Adipocyte (in vitro differentiated cells): ENCODE measurements at regions not wholly inside any gene's neighbourhood (a gene's known extent, or its start where the extent isn't known, plus 50 kb on each side); places are given as distances from the start of the nearest gene placed in this dataset.
A peak's percentile ranks its signal among the peaks of the same experiment; 100 is the strongest.
"Not testable (repeated sequence)": the region's sequence is repeated elsewhere in the genome, so short reads cannot be mapped to it uniquely, and the experiment has no call there.

Experiments
- DNase-seq: peaks from one replicate; pipeline ENCODE4 v3.0.0-alpha.2; 2015; ENCODE audit warnings: low read depth
- H3K27me3 ChIP-seq: replicated peaks from 2 replicates; pipeline ENCODE4 v1.7.0; 2013; ENCODE audit warnings: mild to moderate bottlenecking, low read length, moderate library complexity; ENCODE audit not compliant: control insufficient read depth, insufficient read depth
- H3K36me3 ChIP-seq: 2 replicates; pipeline ENCODE4 v1.7.0; 2013; ENCODE audit warnings: low read length, mild to moderate bottlenecking, moderate library complexity; ENCODE audit not compliant: control insufficient read depth, insufficient read depth, severe bottlenecking
- H3K4me1 ChIP-seq: 2 replicates; pipeline ENCODE4 v1.7.0; 2013; ENCODE audit warnings: mild to moderate bottlenecking, low read length, moderate library complexity; ENCODE audit not compliant: control insufficient read depth, insufficient read depth
- H3K4me3 ChIP-seq: 2 replicates; pipeline ENCODE4 v1.7.0; 2013; ENCODE audit warnings: mild to moderate bottlenecking, low read length, moderate library complexity
- H3K9ac ChIP-seq: 2 replicates; pipeline ENCODE4 v1.7.0; 2013; ENCODE audit warnings: mild to moderate bottlenecking, low read length, moderate library complexity
- H3K9me3 ChIP-seq: 2 replicates; pipeline ENCODE4 v1.7.0; 2013; ENCODE audit warnings: mild to moderate bottlenecking, low read length, moderate library complexity; ENCODE audit not compliant: control insufficient read depth

DNA sequence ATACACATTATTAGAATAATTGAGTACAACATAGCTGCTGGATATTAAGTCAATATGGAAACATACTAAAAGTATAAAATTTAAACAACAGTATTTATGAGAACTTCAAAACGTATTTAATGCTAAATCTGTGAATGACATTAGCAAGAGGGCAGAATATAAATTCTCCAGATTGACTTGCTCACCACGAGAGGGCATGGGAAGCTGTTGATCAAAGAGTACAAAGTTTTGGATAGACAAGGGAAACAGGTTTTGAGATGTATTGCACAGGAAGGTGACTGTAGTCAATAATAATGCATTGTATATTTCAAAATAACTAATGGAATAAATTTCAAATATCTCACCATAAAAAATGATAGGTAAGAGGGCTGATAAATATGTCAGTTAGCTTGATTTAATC, 768.2 kb downstream of the CENPC start:
- Histone ChIP-seq H3K4me3 (no peak overlapping the region), H3K9me3 (peaks cover 4% of the 10 kb centered on the region), H3K9ac (no peak overlapping the region), H3K36me3 (no peaks in the 10 kb centered on the region), H3K27me3 (no peaks in the 10 kb centered on the region), H3K4me1 (no peaks in the 10 kb centered on the region)
- DNase-seq: no peak

DNA sequence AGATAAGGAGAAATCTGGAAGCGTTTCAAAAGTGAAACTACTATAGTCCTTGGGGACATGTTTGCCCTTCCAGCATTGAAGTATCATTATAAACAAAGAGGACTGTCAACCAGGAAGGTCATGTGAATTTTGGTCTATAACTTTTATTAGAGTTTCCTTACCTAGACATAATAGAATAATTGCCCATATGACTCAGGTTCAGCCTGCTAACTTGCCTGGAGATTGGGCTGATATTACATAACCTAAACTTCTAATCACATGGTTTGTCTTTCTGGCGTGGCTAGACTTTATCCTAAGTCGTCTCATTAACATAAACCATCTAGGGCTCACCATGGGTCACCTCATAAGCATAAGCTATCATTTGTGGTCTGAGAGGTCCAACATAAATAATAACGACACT, 775.9 kb downstream of the CENPC start:
- Histone ChIP-seq H3K4me3 (no peak overlapping the region), H3K4me1 (no peaks in the 10 kb centered on the region), H3K9me3 (peaks cover 5% of the 10 kb centered on the region), H3K9ac (no peak overlapping the region), H3K36me3 (no peaks in the 10 kb centered on the region), H3K27me3 (no peaks in the 10 kb centered on the region)
- DNase-seq: no peak

DNA sequence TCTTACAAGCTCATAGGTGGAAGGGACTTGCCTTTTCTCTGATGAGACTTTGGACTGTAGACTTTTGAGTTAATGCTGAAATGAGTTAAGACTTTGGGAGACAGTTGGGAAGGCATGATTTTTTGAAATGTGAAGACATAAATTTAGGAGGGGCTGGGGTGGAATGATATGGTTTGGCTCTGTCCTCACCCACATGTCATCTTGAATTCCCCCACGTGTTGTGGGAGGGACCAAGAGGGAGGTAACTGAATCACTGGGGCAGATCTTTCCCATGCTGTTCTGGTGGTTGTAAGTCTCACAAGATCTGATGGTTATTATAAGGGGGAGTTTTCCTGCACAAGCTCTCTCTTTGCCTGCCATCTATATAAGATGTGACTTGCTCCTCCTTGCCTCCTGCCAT, 777.9 kb downstream of the CENPC start:
- no peaks in the 10 kb centered on the region for H3K27me3 ChIP-seq
- no peaks in the 10 kb centered on the region for H3K36me3 ChIP-seq
- no peak overlapping the region for H3K9ac ChIP-seq
- no peaks in the 10 kb centered on the region for H3K4me1 ChIP-seq
- H3K4me3 ChIP-seq: no peak overlapping the region
- no peak for DNase-seq
- H3K9me3 ChIP-seq: peaks cover 4% of the 10 kb centered on the region

DNA sequence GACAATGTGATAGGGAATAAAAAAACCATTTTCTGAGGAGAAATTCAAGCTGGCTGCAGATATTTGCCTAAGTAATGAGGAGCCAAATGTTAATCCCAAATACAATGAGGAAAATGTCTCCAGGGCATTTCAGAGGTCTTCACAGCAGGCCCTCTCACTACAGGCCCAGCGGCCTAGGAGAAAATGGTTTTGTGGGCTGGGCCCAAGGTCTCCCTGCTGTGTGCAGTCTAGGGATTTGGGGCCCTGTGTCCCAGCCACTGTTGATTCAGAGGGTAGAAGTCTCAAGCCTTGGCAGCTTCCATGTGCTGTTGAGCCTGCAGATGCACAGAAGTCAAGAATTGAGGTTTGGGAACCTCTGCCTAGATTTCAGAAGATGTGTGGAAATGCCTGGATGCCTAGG, 778.7 kb downstream of the CENPC start:
- no peak for DNase-seq

DNA sequence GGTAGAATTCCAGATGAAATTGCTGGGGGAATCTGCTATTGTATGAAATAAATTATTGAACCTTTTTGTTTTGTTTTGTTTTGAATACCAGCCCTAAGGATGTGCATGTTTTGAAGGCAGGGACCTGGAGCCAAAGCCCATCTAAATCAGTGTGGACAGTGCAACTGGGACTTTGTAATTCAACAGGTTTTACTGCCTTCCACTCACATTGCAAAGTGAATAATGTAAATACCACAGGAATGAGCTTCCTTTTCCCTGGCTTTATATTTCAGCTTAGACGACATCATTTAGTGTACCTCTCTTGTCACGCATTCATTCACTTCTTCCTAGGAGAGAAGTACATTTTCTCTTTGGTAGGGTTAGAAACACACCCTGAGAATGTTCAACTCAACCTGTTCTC, 795.0 kb downstream of the CENPC start:
- Histone ChIP-seq H3K36me3 (no peaks in the 10 kb centered on the region), H3K4me3 (no peak overlapping the region), H3K9me3 (no peaks in the 10 kb centered on the region), H3K4me1 (no peaks in the 10 kb centered on the region), H3K27me3 (no peaks in the 10 kb centered on the region), H3K9ac (no peak overlapping the region)
- DNase-seq: peak; percentile 24

More for the DNA sequence above, 778.7 kb downstream of the CENPC start:
- no peaks in the 10 kb centered on the region for H3K4me1 ChIP-seq
- no peaks in the 10 kb centered on the region for H3K9me3 ChIP-seq
- no peaks in the 10 kb centered on the region for H3K27me3 ChIP-seq
- no peak overlapping the region for H3K4me3 ChIP-seq
- no peaks in the 10 kb centered on the region for H3K36me3 ChIP-seq
- H3K9ac ChIP-seq: no peak overlapping the region

DNA sequence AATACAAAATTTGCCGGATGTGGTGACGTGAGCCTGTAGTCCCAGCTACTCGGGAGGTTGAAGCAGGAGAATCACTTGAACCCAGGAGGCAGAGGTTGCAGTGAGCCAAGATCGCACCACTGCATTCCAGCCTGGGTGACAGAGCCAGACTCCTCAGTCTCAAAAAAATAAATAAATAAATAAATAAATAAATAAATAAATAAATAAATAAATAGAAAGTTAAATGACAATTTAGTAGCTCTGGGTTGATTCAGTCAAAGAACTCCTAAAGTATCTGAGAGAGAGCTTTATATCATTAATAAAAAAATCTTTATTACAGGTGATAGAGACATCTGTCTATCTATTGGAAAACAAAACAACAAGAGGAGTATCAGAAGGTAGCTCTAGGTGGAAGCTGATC, 798.4 kb downstream of the CENPC start:
- H3K4me3 ChIP-seq, H3K4me1 ChIP-seq, DNase-seq, H3K27me3 ChIP-seq, H3K36me3 ChIP-seq, H3K9ac ChIP-seq, H3K9me3 ChIP-seq: not testable (repeated sequence)

DNA sequence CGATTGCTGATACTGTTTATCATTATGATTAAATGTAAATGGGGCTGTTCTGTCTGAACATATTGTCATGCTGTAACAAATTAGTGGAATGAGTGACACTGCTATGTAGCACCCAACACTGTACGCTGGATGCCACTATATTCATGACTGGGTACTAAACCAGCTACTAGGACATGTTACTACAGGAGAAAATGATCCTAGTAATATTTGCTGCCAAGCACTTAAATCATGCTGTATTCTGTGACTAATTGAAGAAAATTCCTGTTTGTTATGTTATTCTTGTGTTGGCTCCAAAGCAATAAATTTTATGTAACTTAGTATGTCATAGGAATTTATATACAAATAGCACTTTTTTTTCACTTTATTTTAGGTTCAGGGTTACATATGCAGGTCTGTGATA, 804.2 kb downstream of the CENPC start:
- no peaks in the 10 kb centered on the region for H3K27me3 ChIP-seq
- H3K9ac ChIP-seq: no peak overlapping the region
- no peaks in the 10 kb centered on the region for H3K4me1 ChIP-seq
- no peak overlapping the region for H3K4me3 ChIP-seq
- peak; percentile 60 for DNase-seq
- no peaks in the 10 kb centered on the region for H3K36me3 ChIP-seq
- no peaks in the 10 kb centered on the region for H3K9me3 ChIP-seq

DNA sequence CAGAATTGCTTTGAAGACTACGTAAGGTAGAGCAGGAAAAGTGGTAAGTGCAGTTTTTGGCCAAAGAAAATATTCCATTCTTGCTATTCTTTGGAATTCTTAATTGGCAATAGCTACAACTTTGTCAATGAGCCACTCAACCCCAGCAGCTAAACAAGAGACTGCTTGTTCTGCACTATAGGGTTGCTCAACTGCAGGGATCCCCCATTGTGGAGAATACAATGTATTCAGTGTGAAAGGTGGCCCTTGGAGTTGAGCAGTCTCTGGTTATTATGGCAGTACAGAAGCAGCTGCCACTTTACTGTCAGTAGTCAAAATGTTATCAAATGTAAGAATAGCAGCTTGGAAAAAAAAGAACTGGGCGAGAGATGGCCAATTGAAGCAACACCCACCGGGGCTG, 808.7 kb downstream of the CENPC start:
- no peak for DNase-seq
- no peak overlapping the region for H3K4me3 ChIP-seq
- no peak overlapping the region for H3K9ac ChIP-seq
- no peaks in the 10 kb centered on the region for H3K36me3 ChIP-seq
- no peaks in the 10 kb centered on the region for H3K27me3 ChIP-seq
- H3K4me1 ChIP-seq: no peaks in the 10 kb centered on the region
- no peaks in the 10 kb centered on the region for H3K9me3 ChIP-seq

DNA sequence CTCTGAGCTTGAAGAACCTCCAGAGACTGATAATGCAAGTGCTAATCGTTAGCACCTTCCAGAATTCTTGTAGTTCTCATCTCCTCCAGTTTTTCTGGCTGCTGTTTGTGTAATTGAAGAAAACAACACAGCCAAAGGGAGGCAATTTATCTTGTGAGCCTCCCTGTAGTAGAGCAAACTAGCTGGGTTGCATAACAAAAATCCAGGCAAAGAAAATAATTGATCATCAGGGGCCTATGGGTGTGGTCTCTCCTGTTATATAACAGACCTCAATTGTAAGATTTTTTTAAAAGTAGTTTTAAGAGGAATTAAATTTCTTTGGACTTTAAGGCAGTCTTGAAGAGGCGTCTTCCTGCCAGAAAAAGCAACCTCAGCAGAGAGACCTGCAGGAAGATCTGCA, 817.0 kb downstream of the CENPC start:
- Histone ChIP-seq H3K4me3 (no peak overlapping the region), H3K4me1 (no peaks in the 10 kb centered on the region)
- no peak for DNase-seq

DNA sequence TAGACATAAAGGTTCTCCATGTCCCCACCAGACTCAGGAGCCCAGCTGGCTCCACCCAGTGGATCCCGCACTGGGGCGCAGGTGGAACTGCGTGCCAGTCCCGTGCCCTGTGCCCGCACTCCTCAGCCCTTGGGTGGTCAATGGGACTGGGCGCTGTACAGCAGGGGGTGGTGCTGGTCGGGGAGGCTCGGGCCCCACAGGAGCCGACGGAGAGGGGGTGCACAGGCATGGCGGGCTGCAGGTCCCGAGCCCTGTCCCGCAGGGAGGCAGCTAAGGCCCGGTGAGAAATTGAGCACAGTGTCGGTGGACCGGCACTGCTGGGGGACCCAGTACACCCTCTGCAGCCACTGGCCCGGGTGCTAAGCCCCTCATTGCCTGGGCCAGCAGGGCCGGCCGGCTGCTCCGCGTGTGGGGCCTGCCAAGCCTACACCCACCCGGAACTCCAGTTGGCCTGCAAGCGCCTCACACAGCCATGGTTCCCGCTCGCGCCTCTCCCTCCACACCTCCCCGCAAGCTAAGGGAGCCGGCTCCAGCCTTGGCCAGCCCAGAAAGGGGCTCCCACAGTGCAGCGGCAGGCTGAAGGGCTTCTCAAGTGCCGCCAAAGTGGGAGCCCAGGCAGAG, 832.9 kb downstream of the CENPC start:
- not testable (repeated sequence) for DNase-seq, H3K9ac ChIP-seq

More for the DNA sequence above, 817.0 kb downstream of the CENPC start:
- Histone ChIP-seq H3K27me3 (no peaks in the 10 kb centered on the region), H3K9me3 (no peaks in the 10 kb centered on the region), H3K36me3 (no peaks in the 10 kb centered on the region), H3K9ac (no peak overlapping the region)

DNA sequence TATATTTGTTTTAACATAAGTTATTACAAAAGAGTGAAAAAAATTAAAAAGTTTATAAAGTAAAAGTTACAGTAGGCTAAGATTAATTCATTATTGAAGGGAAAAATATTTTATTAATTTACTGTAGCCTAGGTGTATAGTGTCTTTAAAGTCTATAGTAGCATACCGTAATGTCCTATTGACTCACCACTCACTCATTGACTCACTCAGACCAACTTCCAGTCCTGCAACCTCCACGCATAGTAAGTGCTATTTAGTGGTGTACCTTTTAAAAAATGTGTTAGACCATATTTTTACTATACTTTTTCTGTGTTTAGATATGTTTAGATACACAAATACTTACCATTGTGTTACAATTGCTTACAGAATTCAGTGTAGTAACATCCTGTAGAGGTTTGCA, 841.1 kb downstream of the CENPC start:
- Histone ChIP-seq H3K4me1 (no peaks in the 10 kb centered on the region), H3K4me3 (no peak overlapping the region), H3K36me3 (no peaks in the 10 kb centered on the region), H3K27me3 (no peaks in the 10 kb centered on the region), H3K9me3 (no peaks in the 10 kb centered on the region), H3K9ac (no peak overlapping the region)
- no peak for DNase-seq

More for the DNA sequence above, 832.9 kb downstream of the CENPC start:
- not testable (repeated sequence) for H3K4me1 ChIP-seq, H3K36me3 ChIP-seq, H3K27me3 ChIP-seq, H3K9me3 ChIP-seq, H3K4me3 ChIP-seq

DNA sequence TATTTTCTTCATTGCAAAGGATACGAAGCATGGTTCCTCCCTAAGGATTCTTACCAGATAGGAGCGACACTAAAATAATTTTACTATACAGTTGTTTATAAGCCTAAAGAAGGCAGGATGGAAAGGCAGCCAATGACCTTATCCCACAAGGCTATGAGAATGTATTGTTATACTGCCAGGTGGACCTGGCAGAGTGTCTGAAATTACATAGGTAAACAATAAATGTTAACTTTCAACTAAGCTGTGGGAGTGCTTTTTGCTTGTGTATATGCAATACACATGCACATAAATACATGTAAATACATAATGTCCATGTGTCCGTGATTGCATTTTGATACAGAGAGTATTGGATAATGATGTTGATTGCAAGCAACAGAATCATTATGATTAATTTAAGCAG, 850.6 kb downstream of the CENPC start:
- Histone ChIP-seq H3K9ac (no peak overlapping the region), H3K36me3 (no peaks in the 10 kb centered on the region), H3K9me3 (no peaks in the 10 kb centered on the region), H3K27me3 (no peaks in the 10 kb centered on the region), H3K4me1 (no peaks in the 10 kb centered on the region), H3K4me3 (no peak overlapping the region)
- DNase-seq: no peak
